Bronchial epithelial cell (primary cell): ENCODE measurements at regions not wholly inside any gene's neighbourhood (a gene's known extent, or its start where the extent isn't known, plus 50 kb on each side); places are given as distances from the start of the nearest gene placed in this dataset.

Experiments
- DNase-seq: peaks from one replicate; pipeline ENCODE4 v3.0.0-alpha.2; 2010; ENCODE audit warnings: low read depth
- FAIRE-seq: peaks from 2 replicates; lab custom pipeline; 2011; peaks lifted over from hg19 to GRCh38; lab: Jason Lieb, UNC
- H3K27me3 ChIP-seq: 2 replicates; pipeline ENCODE4 v1.5.1; 2011; ENCODE audit warnings: low read length; ENCODE audit not compliant: control insufficient read depth, insufficient read depth
- H3K36me3 ChIP-seq: 2 replicates; pipeline ENCODE4 v1.5.1; 2011; ENCODE audit warnings: low read length; ENCODE audit not compliant: control insufficient read depth, insufficient read depth
- H3K4me3 ChIP-seq: 2 replicates; pipeline ENCODE4 v1.5.1; 2011; ENCODE audit warnings: mild to moderate bottlenecking, low read depth, low read length, control low read depth
- CTCF ChIP-seq: IDR thresholded peaks from 2 replicates; pipeline ENCODE4 v1.5.1; 2011; ENCODE audit warnings: mild to moderate bottlenecking, moderate library complexity, low read length, control low read depth, inconsistent platforms; ENCODE audit not compliant: insufficient read depth, severe bottlenecking

- TF ChIP-seq CTCF = no peak
- DNase-seq = peak; percentile 65
- no peaks in the 10 kb centered on the region for H3K27me3 ChIP-seq
- no peak for FAIRE-seq
- no peak overlapping the region for H3K4me3 ChIP-seq
- H3K36me3 ChIP-seq = no peaks in the 10 kb centered on the region
These were observed 830.2 kb upstream of the SORCS1 start for GRCh38 chr10:107994621-107995270.

- TF ChIP-seq CTCF = no peak
- Histone ChIP-seq H3K36me3 (no peaks in the 10 kb centered on the region), H3K4me3 (no peak overlapping the region), H3K27me3 (no peaks in the 10 kb centered on the region)
- FAIRE-seq (no peak), DNase-seq (no peak)
These were observed 822.1 kb upstream of the SORCS1 start for GRCh38 chr10:107986571-107986970.

- Histone ChIP-seq H3K36me3 (no peaks in the 10 kb centered on the region), H3K4me3 (no peak overlapping the region), H3K27me3 (no peaks in the 10 kb centered on the region)
- FAIRE-seq (no peak), DNase-seq (no peak)
- no peak for TF ChIP-seq CTCF
These were observed 820.1 kb upstream of the SORCS1 start for GRCh38 chr10:107984581-107984980.

GRCh38 chr10:107984149-107984548, 819.6 kb upstream of the SORCS1 start:
- Histone ChIP-seq H3K36me3 (no peaks in the 10 kb centered on the region), H3K27me3 (no peaks in the 10 kb centered on the region), H3K4me3 (no peak overlapping the region)
- no peak for FAIRE-seq
- DNase-seq = no peak
- no peak for TF ChIP-seq CTCF

- DNase-seq = no peak
- no peak for FAIRE-seq
- Histone ChIP-seq H3K4me3 (no peak overlapping the region), H3K27me3 (no peaks in the 10 kb centered on the region), H3K36me3 (no peaks in the 10 kb centered on the region)
- no peak for TF ChIP-seq CTCF
These were observed 813.9 kb upstream of the SORCS1 start for GRCh38 chr10:107978455-107978854.

- Histone ChIP-seq H3K4me3 (no peak overlapping the region), H3K36me3 (no peaks in the 10 kb centered on the region), H3K27me3 (no peaks in the 10 kb centered on the region)
- TF ChIP-seq CTCF = no peak
- DNase-seq (peak; percentile 99), FAIRE-seq (peak; percentile 87)
These were observed 807.5 kb upstream of the SORCS1 start for GRCh38 chr10:107971973-107972372.
